PC-3 (cell line): ENCODE measurements at regions not wholly inside any gene's neighbourhood (a gene's known extent, or its start where the extent isn't known, plus 50 kb on each side); places are given as distances from the start of the nearest gene placed in this dataset.

Source experiments
- ATAC-seq: fragments of 200-7000 bp; cut with Tn5 transposase; 2 replicates; pipeline ENCODE4 v1.9.1; 2020; ENCODE audit warnings: mild to moderate bottlenecking, moderate library complexity
- BruUV-seq: library from RNA; stranded (reverse); fragments of 400-500 nt; replicated peaks from 2 replicates; lab custom pipeline; 2021; lab: Mats Ljungman, UMichigan
- CTCF ChIA-PET: fragments of 300-600 bp; sonication (Branson Sonifier 250); formaldehyde crosslinking; loops from one replicate; lab custom pipeline; 2022; ENCODE audit warnings: antibody characterized with exemption; lab: Charles Lee
- POLR2A ChIA-PET: fragments of 300-600 bp; sonication (Branson Sonifier 250); formaldehyde crosslinking; loops from one replicate; lab custom pipeline; 2022; ENCODE audit warnings: antibody characterized with exemption; ENCODE audit not compliant: unreplicated experiment; lab: Charles Lee
- DNase-seq: peaks from one replicate; pipeline ENCODE4 v3.0.0-alpha.2; 2015
- H2AFZ ChIP-seq: fragments of 300-600 bp; sonication (generic); 2 replicates; pipeline ENCODE4 v1.6.0; 2016; ENCODE audit warnings: antibody characterized with exemption, low read length
- H3F3A ChIP-seq: fragments of 300-600 bp; sonication (generic); one replicate; pipeline ENCODE4 v1.6.0; 2017; ENCODE audit warnings: antibody characterized with exemption, low read length, control low read depth, mild to moderate bottlenecking; ENCODE audit not compliant: unreplicated experiment
- H3K27ac ChIP-seq: fragments of 300-600 bp; sonication (generic); 2 replicates; pipeline ENCODE4 v1.5.1; 2016; ENCODE audit warnings: mild to moderate bottlenecking, low read length
- H3K27me3 ChIP-seq: fragments of 300-600 bp; sonication (generic); 2 replicates; pipeline ENCODE4 v1.6.1; 2016; ENCODE audit warnings: low read length, mixed read lengths
- H3K36me3 ChIP-seq: fragments of 300-600 bp; sonication (generic); 2 replicates; pipeline ENCODE4 v1.6.1; 2016; ENCODE audit warnings: low read depth, mixed run types, low read length, mixed read lengths
- H3K4me1 ChIP-seq: fragments of 300-600 bp; sonication (generic); 2 replicates; pipeline ENCODE4 v1.5.1; 2016; ENCODE audit warnings: low read length; ENCODE audit not compliant: insufficient read depth
- H3K4me2 ChIP-seq: fragments of 300-600 bp; sonication (generic); 2 replicates; pipeline ENCODE4 v1.6.0; 2016; ENCODE audit warnings: low read length
- H3K4me3 ChIP-seq: fragments of 300-600 bp; sonication (generic); 2 replicates; pipeline ENCODE4 v1.5.1; 2016; ENCODE audit warnings: mild to moderate bottlenecking, low read length, mixed read lengths
- H3K79me2 ChIP-seq: fragments of 300-600 bp; sonication (generic); 2 replicates; pipeline ENCODE4 v1.6.1; 2017; ENCODE audit warnings: low read length, mixed read lengths
- H3K9ac ChIP-seq: fragments of 300-600 bp; sonication (generic); 2 replicates; pipeline ENCODE4 v1.6.0; 2016; ENCODE audit warnings: mild to moderate bottlenecking, low read length
- H3K9me2 ChIP-seq: fragments of 300-600 bp; sonication (generic); replicated peaks from 2 replicates; pipeline ENCODE4 v1.6.1; 2016; ENCODE audit warnings: mixed run types, low read length, mixed read lengths
- H3K9me3 ChIP-seq: fragments of 300-600 bp; sonication (generic); 2 replicates; pipeline ENCODE4 v1.6.1; 2016; ENCODE audit warnings: low read length, mixed read lengths
- H4K20me1 ChIP-seq: fragments of 300-600 bp; sonication (generic); 2 replicates; pipeline ENCODE4 v1.6.1; 2016; ENCODE audit warnings: low read length, mixed read lengths
- EZH2 ChIP-seq: fragments of 300-600 bp; sonication (generic); IDR thresholded peaks from one replicate; pipeline ENCODE4 v1.6.1; 2017; ENCODE audit warnings: antibody characterized with exemption, mild to moderate bottlenecking, low read length; ENCODE audit not compliant: unreplicated experiment
- EZH2phosphoT487 ChIP-seq: fragments of 300-600 bp; sonication (generic); IDR thresholded peaks from 2 replicates; pipeline ENCODE4 v1.6.1; 2018; ENCODE audit warnings: mild to moderate bottlenecking, antibody characterized with exemption, low read length, borderline replicate concordance
- intact Hi-C: fragments of 100-400 bp; cut with micrococcal nuclease; formaldehyde crosslinking; loops from 2 replicates; pipeline ENCODE4 v1.9.0; 2023
- TF ChIP-seq, protein P1 (sequence below): fragments of 300-600 bp; sonication (generic); conservative IDR thresholded peaks from 2 replicates; pipeline ENCODE4 v1.5.1; 2017; ENCODE audit warnings: antibody characterized with exemption, low read depth, mild to moderate bottlenecking, low read length

DNA sequence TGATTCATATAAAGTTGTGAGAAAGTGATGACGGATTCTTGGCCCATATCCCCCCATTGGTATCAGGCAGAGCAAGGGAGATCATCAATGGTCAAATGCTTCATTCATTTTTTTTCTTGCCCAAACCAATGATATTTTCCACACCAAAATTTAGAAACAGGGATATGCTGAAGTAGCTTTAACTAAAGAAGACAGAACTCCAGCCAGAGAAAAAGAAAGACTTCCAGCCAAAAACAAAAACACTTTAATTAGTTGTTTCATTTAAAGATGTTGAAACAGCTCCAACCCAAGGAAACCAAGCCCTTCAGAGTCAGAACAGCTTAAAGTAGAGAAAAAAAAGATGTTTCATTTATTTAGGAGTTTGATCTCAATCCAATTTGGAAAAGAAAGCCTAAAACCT lies 358.9 kb upstream of the NBEA start:
- no peaks in the 10 kb centered on the region for H3K27me3 ChIP-seq
- no peaks in the 10 kb centered on the region for H3K9me2 ChIP-seq
- no peak overlapping the region for H2AFZ ChIP-seq
- TF ChIP-seq EZH2phosphoT487 (no peak), EZH2 (no peak)
- TF ChIP-seq, protein P1, sequence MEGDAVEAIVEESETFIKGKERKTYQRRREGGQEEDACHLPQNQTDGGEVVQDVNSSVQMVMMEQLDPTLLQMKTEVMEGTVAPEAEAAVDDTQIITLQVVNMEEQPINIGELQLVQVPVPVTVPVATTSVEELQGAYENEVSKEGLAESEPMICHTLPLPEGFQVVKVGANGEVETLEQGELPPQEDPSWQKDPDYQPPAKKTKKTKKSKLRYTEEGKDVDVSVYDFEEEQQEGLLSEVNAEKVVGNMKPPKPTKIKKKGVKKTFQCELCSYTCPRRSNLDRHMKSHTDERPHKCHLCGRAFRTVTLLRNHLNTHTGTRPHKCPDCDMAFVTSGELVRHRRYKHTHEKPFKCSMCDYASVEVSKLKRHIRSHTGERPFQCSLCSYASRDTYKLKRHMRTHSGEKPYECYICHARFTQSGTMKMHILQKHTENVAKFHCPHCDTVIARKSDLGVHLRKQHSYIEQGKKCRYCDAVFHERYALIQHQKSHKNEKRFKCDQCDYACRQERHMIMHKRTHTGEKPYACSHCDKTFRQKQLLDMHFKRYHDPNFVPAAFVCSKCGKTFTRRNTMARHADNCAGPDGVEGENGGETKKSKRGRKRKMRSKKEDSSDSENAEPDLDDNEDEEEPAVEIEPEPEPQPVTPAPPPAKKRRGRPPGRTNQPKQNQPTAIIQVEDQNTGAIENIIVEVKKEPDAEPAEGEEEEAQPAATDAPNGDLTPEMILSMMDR, result no peak
- H3F3A ChIP-seq, result no peaks in the 10 kb centered on the region
- ATAC-seq (no peak), DNase-seq (no peak)
- H3K4me3 ChIP-seq, result no peak overlapping the region
- H3K27ac ChIP-seq, result no peak overlapping the region
- no peaks in the 10 kb centered on the region for H3K79me2 ChIP-seq
- H3K4me2 ChIP-seq, result no peak overlapping the region
- BruUV-seq, result no TSS peak
- 0 out of 2 replicates have a peak, but pooled peaks cover 4% of the 10 kb centered on the region for H3K4me1 ChIP-seq
- no peaks in the 10 kb centered on the region for H3K36me3 ChIP-seq
- no peaks in the 10 kb centered on the region for H3K9me3 ChIP-seq
- ChIA-PET CTCF (no interaction called here), POLR2A (no interaction called here)
- no peak overlapping the region for H3K9ac ChIP-seq
- no peaks in the 10 kb centered on the region for H4K20me1 ChIP-seq
- intact Hi-C loops, result no loop called here

GRCh38 chr13:34587576-34587975 lies 354.5 kb upstream of the NBEA start:
- Histone ChIP-seq H2AFZ (no peak overlapping the region), H3K36me3 (no peaks in the 10 kb centered on the region), H3K4me2 (no peak overlapping the region), H3K27ac (no peak overlapping the region), H3K4me1 (no peaks in the 10 kb centered on the region), H3F3A (no peaks in the 10 kb centered on the region), H3K9me3 (no peaks in the 10 kb centered on the region), H3K9me2 (no peaks in the 10 kb centered on the region), H3K79me2 (no peaks in the 10 kb centered on the region), H3K4me3 (no peak overlapping the region), H3K27me3 (no peaks in the 10 kb centered on the region), H4K20me1 (no peaks in the 10 kb centered on the region), H3K9ac (no peak overlapping the region)
- BruUV-seq, result no TSS peak
- no peak for ATAC-seq
- intact Hi-C loops, result no loop called here
- TF ChIP-seq, protein P1, result no peak
- no peak for TF ChIP-seq EZH2phosphoT487
- TF ChIP-seq EZH2, result no peak
- DNase-seq, result no peak
- CTCF ChIA-PET, result no interaction called here
- POLR2A ChIA-PET, result no interaction called here

DNA sequence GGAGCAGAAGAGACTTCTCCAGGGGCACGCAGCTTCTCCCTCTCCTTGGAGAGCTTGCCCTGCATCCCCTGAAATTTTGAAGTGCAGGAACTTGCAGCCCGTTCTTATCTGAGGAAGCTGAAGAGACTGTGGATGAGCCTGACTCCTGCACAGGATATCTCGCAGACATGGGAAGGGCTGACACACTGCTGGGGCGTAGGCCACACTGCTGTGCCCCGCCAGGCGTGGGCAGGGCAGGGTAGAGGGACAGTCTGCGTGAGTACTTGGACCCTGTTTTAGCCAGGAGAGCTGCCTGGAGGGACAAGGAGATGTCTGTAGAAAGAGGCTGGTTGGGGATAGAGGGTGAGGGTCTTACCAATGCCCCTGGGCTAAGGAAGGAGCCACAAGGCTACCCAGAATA lies 353.7 kb upstream of the NBEA start:
- Histone ChIP-seq H3K4me2 (no peak overlapping the region), H3K9me3 (no peaks in the 10 kb centered on the region), H3K79me2 (no peaks in the 10 kb centered on the region), H3K27me3 (no peaks in the 10 kb centered on the region), H3K4me3 (no peak overlapping the region), H4K20me1 (no peaks in the 10 kb centered on the region), H3K36me3 (no peaks in the 10 kb centered on the region), H3K9me2 (no peaks in the 10 kb centered on the region), H3K27ac (no peak overlapping the region), H3K9ac (no peak overlapping the region), H2AFZ (no peak overlapping the region), H3K4me1 (no peaks in the 10 kb centered on the region), H3F3A (no peaks in the 10 kb centered on the region)
- CTCF ChIA-PET, result no interaction called here
- DNase-seq, result no peak
- TF ChIP-seq EZH2phosphoT487, result no peak
- no peak for TF ChIP-seq EZH2
- TF ChIP-seq, protein P1, result no peak
- ATAC-seq, result no peak
- no TSS peak for BruUV-seq
- intact Hi-C loops, result no loop called here
- POLR2A ChIA-PET, result no interaction called here
